A549 (cell line): ENCODE measurements at regions not wholly inside any gene's neighbourhood (a gene's known extent, or its start where the extent isn't known, plus 50 kb on each side); places are given as distances from the start of the nearest gene placed in this dataset.
"Not testable (repeated sequence)": the region's sequence is repeated elsewhere in the genome, so short reads cannot be mapped to it uniquely, and the experiment has no call there.

Experiments
- ATAC-seq, 2 experiments: fragments of 200-7000 bp in 1 of 2; fragments of >200 bp in 1 of 2; cut with Nextera tagmentation in 1 of 2; cut with Tn5 transposase in 1 of 2; 3 replicates each; pipeline versions ENCODE4 v1.8.0 to v1.9.1; 2018 to 2020; ENCODE audit warnings: mild to moderate bottlenecking in 1 of 2, moderate library complexity in 1 of 2
- CTCF ChIA-PET: fragments of 300-600 bp; sonication (Branson Sonifier 250); formaldehyde crosslinking; extraction: SDS; loops from one replicate; lab custom pipeline; 2021; ENCODE audit warnings: antibody characterized with exemption, inconsistent platforms; lab: Yijun Ruan, JAX
- POLR2A ChIA-PET: fragments of 350-600 bp; formaldehyde crosslinking; extraction: SDS; loops from one replicate; lab custom pipeline; 2021; ENCODE audit warnings: antibody characterized with exemption, inconsistent platforms; lab: Yijun Ruan, JAX
- DNase-seq, 2 experiments: peaks; one replicate each; pipeline versions ENCODE4 v3.0.0 to v3.0.0-alpha.2; 2011 to 2016; ENCODE audit warnings: low read depth in 1 of 2, low spot score in 1 of 2
- FAIRE-seq: peaks from 2 replicates; lab custom pipeline; 2011; peaks lifted over from hg19 to GRCh38; lab: Jason Lieb, UNC
- H3K27ac ChIP-seq, 2 experiments: fragments of >200 bp; sonication (Bioruptor Twin); formaldehyde crosslinking; 3 replicates each; pipeline ENCODE4 v1.5.1; 2016 to 2017
- H3K4me1 ChIP-seq: fragments of >200 bp; sonication (Bioruptor Twin); formaldehyde crosslinking; 3 replicates; pipeline ENCODE4 v1.6.1; 2016
- H3K4me2 ChIP-seq: fragments of >200 bp; sonication (Bioruptor Twin); formaldehyde crosslinking; 3 replicates; pipeline ENCODE4 v1.6.1; 2016
- H3K4me3 ChIP-seq: fragments of >200 bp; sonication (Bioruptor Twin); formaldehyde crosslinking; 3 replicates; pipeline ENCODE4 v1.5.1; 2016
- H3K9me3 ChIP-seq: fragments of >200 bp; sonication (Bioruptor Twin); formaldehyde crosslinking; 3 replicates; pipeline ENCODE4 v1.6.1; 2016
- CEBPB ChIP-seq, 2 experiments: fragments of >200 bp in 1 of 2; sonication (Bioruptor Twin) in 1 of 2; formaldehyde crosslinking in 1 of 2; IDR thresholded peaks; 2 replicates each; pipeline ENCODE4 v1.6.1; 2012 to 2016
- ESRRA ChIP-seq: fragments of 150-350 bp; IDR thresholded peaks from 2 replicates; pipeline ENCODE4 v1.6.1; 2014; ENCODE audit warnings: mild to moderate bottlenecking, low read length, borderline replicate concordance
- FOSB ChIP-seq: fragments of 250-450 bp; sonication (Bioruptor Pico); IDR thresholded peaks from 2 replicates; pipeline ENCODE4 v1.5.0; 2020; ENCODE audit warnings: mild to moderate bottlenecking, moderate library complexity
- FOXS1 ChIP-seq: fragments of 250-450 bp; sonication (Bioruptor Pico); IDR thresholded peaks from 2 replicates; pipeline ENCODE4 v1.5.0; 2020; ENCODE audit warnings: mild to moderate bottlenecking, moderate library complexity
- GATA3 ChIP-seq: IDR thresholded peaks from 2 replicates; pipeline ENCODE4 v1.6.1; 2012; ENCODE audit warnings: borderline replicate concordance
- HOXA7 ChIP-seq: fragments of 250-450 bp; sonication (Bioruptor Pico); IDR thresholded peaks from 2 replicates; pipeline ENCODE4 v1.5.0; 2020; ENCODE audit warnings: mild to moderate bottlenecking, moderate library complexity
- HOXB13 ChIP-seq: fragments of 250-450 bp; sonication (Bioruptor Pico); IDR thresholded peaks from 2 replicates; pipeline ENCODE4 v1.5.0; 2020; ENCODE audit warnings: low read depth, mild to moderate bottlenecking, moderate library complexity
- HOXB5 ChIP-seq: fragments of 250-450 bp; sonication (Bioruptor Pico); IDR thresholded peaks from 2 replicates; pipeline ENCODE4 v1.5.0; 2020; ENCODE audit warnings: mild to moderate bottlenecking, moderate library complexity
- JUN ChIP-seq, 2 experiments: fragments of >200 bp; sonication (Bioruptor Twin); formaldehyde crosslinking; IDR thresholded peaks; 2 replicates in 1 of 2; 3 replicates in 1 of 2; pipeline ENCODE4 v1.6.1; 2016 to 2017
- JUNB ChIP-seq: fragments of >200 bp; sonication (Bioruptor Twin); formaldehyde crosslinking; IDR thresholded peaks from 2 replicates; pipeline ENCODE4 v1.6.1; 2016
- KDM1A ChIP-seq: fragments of 200-600 bp; sonication (generic); IDR thresholded peaks from 2 replicates; pipeline ENCODE4 v1.6.1; 2016; ENCODE audit warnings: low read depth, mild to moderate bottlenecking
- MAFK ChIP-seq: fragments of 450-650 bp; IDR thresholded peaks from 2 replicates; pipeline ENCODE4 v1.6.1; 2014; ENCODE audit not compliant: partially characterized antibody
- NFE2L2 ChIP-seq: fragments of 150-350 bp; conservative IDR thresholded peaks from 2 replicates; pipeline ENCODE4 v1.6.1; 2014; ENCODE audit warnings: low read length
- NPAS2 ChIP-seq: fragments of 250-450 bp; sonication (Bioruptor Pico); IDR thresholded peaks from 2 replicates; pipeline ENCODE4 v1.8.0; 2022; ENCODE audit warnings: mild to moderate bottlenecking, moderate library complexity, borderline replicate concordance
- NR3C1 ChIP-seq: fragments of >200 bp; sonication (Bioruptor Twin); formaldehyde crosslinking; IDR thresholded peaks from 3 replicates; pipeline ENCODE4 v1.6.1; 2017
- PHF8 ChIP-seq: fragments of 200-600 bp; sonication (generic); IDR thresholded peaks from 2 replicates; pipeline ENCODE4 v1.6.1; 2016; ENCODE audit warnings: low read depth, mild to moderate bottlenecking, antibody characterized with exemption, moderate library complexity, borderline replicate concordance
- POLR2A ChIP-seq: IDR thresholded peaks from 2 replicates; pipeline ENCODE4 v1.6.1; 2012; ENCODE audit warnings: mild to moderate bottlenecking, low read length
- RAD21 ChIP-seq, 2 experiments: fragments of >200 bp in 1 of 2; sonication (Bioruptor Twin) in 1 of 2; formaldehyde crosslinking in 1 of 2; IDR thresholded peaks in 1 of 2; conservative IDR thresholded peaks in 1 of 2; 2 replicates in 1 of 2; 3 replicates in 1 of 2; pipeline ENCODE4 v1.6.1; 2012 to 2018; ENCODE audit warnings: inconsistent platforms in 1 of 2
- RARB ChIP-seq: fragments of 250-450 bp; sonication (Bioruptor Pico); IDR thresholded peaks from 2 replicates; pipeline ENCODE4 v1.8.0; 2021; ENCODE audit warnings: mild to moderate bottlenecking, moderate library complexity
- RNF2 ChIP-seq: fragments of 200-600 bp; sonication (generic); IDR thresholded peaks from 2 replicates; pipeline ENCODE4 v1.6.1; 2016; ENCODE audit warnings: low read depth, mild to moderate bottlenecking, antibody characterized with exemption, moderate library complexity, borderline replicate concordance
- ZC3H11A ChIP-seq: fragments of 450-650 bp; IDR thresholded peaks from 2 replicates; pipeline ENCODE4 v1.6.1; 2014; ENCODE audit warnings: antibody characterized with exemption, mild to moderate bottlenecking
- ZFP36 ChIP-seq: fragments of 450-650 bp; IDR thresholded peaks from 2 replicates; pipeline ENCODE4 v1.6.1; 2014; ENCODE audit warnings: borderline replicate concordance; ENCODE audit not compliant: partially characterized antibody
- WGBS: methylation state at CpG from one replicate; pipeline ENCODE4 v1.1.6; 2017; ENCODE audit errors: missing lambda C conversion rate; 5-methylcytosine and 5-hydroxymethylcytosine counted together
- TF ChIP-seq, protein P1 (sequence below): IDR thresholded peaks from 2 replicates; pipeline ENCODE4 v1.6.1; 2012; ENCODE audit warnings: low read depth, borderline replicate concordance
- TF ChIP-seq, protein P2 (sequence below): IDR thresholded peaks from 2 replicates; pipeline ENCODE4 v1.6.1; 2012
- TF ChIP-seq, protein P3 (sequence below): fragments of >200 bp; sonication (Bioruptor Twin); formaldehyde crosslinking; IDR thresholded peaks from 2 replicates; pipeline ENCODE4 v1.6.1; 2016
- TF ChIP-seq, protein P4 (sequence below): fragments of >200 bp; sonication (Bioruptor Twin); formaldehyde crosslinking; IDR thresholded peaks from 3 replicates; pipeline ENCODE4 v1.6.1; 2016
- TF ChIP-seq, protein P5 (sequence below): fragments of 450-650 bp; IDR thresholded peaks from 2 replicates; pipeline ENCODE4 v1.6.1; 2014; ENCODE audit warnings: antibody characterized with exemption

DNA sequence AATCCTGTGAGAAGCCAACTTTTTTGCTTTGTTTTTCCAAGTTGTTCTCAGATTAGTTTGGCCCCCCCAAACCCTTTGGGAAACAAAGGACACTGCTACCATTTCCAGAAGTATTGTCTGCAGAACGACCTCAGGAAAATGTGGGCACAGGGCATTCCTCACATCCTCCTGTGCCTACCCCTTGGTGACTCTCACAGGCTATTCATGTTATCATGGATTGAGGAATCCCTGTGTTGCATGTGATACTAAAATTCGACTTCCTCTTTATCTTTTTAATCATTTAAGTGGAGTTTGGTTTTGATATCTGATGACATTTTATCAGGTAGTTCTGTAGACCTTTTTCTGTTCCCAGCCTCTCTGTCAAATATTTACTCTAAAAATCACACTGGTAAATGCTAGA is 184.5 kb downstream of the FASLG start:
- no peak overlapping the region for H3K4me2 ChIP-seq
- ATAC-seq: no peak
- no peak for TF ChIP-seq ZFP36
- no peak for TF ChIP-seq RNF2
- no peak for TF ChIP-seq HOXB13 (CRISPR knock-in tag)
- TF ChIP-seq, protein P1, sequence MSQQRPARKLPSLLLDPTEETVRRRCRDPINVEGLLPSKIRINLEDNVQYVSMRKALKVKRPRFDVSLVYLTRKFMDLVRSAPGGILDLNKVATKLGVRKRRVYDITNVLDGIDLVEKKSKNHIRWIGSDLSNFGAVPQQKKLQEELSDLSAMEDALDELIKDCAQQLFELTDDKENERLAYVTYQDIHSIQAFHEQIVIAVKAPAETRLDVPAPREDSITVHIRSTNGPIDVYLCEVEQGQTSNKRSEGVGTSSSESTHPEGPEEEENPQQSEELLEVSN: no peak
- TF ChIP-seq, protein P2, sequence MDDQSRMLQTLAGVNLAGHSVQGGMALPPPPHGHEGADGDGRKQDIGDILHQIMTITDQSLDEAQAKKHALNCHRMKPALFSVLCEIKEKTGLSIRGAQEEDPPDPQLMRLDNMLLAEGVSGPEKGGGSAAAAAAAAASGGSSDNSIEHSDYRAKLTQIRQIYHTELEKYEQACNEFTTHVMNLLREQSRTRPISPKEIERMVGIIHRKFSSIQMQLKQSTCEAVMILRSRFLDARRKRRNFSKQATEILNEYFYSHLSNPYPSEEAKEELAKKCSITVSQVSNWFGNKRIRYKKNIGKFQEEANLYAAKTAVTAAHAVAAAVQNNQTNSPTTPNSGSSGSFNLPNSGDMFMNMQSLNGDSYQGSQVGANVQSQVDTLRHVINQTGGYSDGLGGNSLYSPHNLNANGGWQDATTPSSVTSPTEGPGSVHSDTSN: no peak
- TF ChIP-seq HOXA7: no peak
- no peak for TF ChIP-seq KDM1A
- TF ChIP-seq, protein P3, sequence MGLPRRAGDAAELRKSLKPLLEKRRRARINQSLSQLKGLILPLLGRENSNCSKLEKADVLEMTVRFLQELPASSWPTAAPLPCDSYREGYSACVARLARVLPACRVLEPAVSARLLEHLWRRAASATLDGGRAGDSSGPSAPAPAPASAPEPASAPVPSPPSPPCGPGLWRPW: no peak
- TF ChIP-seq POLR2A: no peak
- no peak for TF ChIP-seq ESRRA
- no peak for TF ChIP-seq RAD21 (conservative IDR thresholded peaks at IDR 0.05 in 1 of 2, IDR thresholded peaks at IDR 0.05 in 1 of 2)
- no peak for TF ChIP-seq ZC3H11A
- TF ChIP-seq FOXS1 (CRISPR knock-in tag): no peak
- TF ChIP-seq PHF8: no peak
- TF ChIP-seq, protein P4, sequence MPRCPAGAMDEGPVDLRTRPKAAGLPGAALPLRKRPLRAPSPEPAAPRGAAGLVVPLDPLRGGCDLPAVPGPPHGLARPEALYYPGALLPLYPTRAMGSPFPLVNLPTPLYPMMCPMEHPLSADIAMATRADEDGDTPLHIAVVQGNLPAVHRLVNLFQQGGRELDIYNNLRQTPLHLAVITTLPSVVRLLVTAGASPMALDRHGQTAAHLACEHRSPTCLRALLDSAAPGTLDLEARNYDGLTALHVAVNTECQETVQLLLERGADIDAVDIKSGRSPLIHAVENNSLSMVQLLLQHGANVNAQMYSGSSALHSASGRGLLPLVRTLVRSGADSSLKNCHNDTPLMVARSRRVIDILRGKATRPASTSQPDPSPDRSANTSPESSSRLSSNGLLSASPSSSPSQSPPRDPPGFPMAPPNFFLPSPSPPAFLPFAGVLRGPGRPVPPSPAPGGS: no peak
- TF ChIP-seq JUN (IDR thresholded peaks at IDR 0.05): no peak
- TF ChIP-seq FOSB: no peak
- no peak for TF ChIP-seq HOXB5 (CRISPR knock-in tag)
- TF ChIP-seq GATA3: no peak
- no peak for TF ChIP-seq RARB (CRISPR knock-in tag)
- peaks cover 5% of the 10 kb centered on the region; the same call in 2 of the 3 replicates for H3K4me1 ChIP-seq
- H3K27ac ChIP-seq: no peak overlapping the region
- no peak overlapping the region for H3K4me3 ChIP-seq
- no peak for DNase-seq
- CTCF ChIA-PET: interaction anchor here (0.9 to 2.2 kb wide), 4 partner anchors 18 to 634 kb away, joined by 3 to 7 read pairs (median 4); partner anchors contain the start of gene PRDX6
- 33% methylated on average over 2 of the region's 2 CpGs for WGBS
- no peaks in the 10 kb centered on the region for H3K9me3 ChIP-seq
- POLR2A ChIA-PET: no interaction called here
- FAIRE-seq: no peak

DNA sequence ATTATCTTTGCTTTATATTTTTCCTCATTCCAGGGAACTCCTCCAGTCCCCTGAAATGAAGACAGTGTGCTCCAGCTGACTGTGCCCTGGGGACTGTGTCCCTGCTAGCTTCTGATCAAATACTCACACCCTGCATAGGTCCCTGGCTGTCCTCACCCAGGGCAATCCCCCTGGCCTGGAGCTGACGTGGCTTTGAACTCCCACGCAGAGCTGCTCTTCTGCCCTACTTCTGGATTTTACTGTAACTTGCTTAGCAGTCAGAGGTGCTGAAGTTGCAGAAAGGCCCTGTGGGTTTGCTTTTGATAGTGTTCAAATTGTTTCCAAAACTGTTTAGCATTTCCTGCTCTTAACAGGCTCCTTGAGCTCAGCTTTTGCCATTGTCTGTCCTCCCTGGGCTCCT is 186.5 kb downstream of the FASLG start:
- WGBS: 89% methylated on average over 1 of the region's 2 CpGs
- DNase-seq (no peak), ATAC-seq (no peak), FAIRE-seq (no peak)
- H3K4me1 ChIP-seq: no peaks in the 10 kb centered on the region
- no peaks in the 10 kb centered on the region for H3K9me3 ChIP-seq
- ChIA-PET CTCF (interaction anchor here (0.6 to 1.2 kb wide), 3 partner anchors 19 to 358 kb away, joined by 3 read pairs; no protein-coding TSS in a partner anchor), POLR2A (no interaction called here)
- TF ChIP-seq MAFK (no peak), JUNB (no peak)
- H3K4me2 ChIP-seq: no peak overlapping the region
- H3K4me3 ChIP-seq: no peak overlapping the region
- H3K27ac ChIP-seq: no peak overlapping the region

DNA sequence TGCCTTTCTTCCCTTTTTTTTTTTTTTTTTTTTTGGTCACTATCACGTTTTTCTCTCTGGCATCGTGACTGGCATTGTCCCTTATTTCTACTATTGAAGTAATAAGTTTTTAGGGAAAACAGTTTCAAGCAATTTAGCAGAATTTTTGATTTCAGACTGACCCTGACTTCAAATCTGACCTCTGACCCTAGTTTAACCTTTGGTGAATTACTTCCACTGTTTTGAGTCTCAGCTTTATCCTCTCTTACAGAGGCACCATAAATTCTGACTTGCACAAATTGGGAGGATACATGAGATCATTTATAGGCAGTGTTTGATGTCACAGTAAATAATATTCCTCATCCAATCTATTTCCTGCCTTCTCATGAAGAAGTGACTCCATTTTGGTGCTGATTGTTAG is 187.0 kb downstream of the FASLG start:
- DNase-seq (no peak), FAIRE-seq (no peak), ATAC-seq (no peak)
- ChIA-PET POLR2A (no interaction called here), CTCF (interaction anchor here (0.6 to 1.2 kb wide), 3 partner anchors 20 to 357 kb away, joined by 3 read pairs; no protein-coding TSS in a partner anchor)
- no peaks in the 10 kb centered on the region for H3K4me1 ChIP-seq
- no peak overlapping the region for H3K4me2 ChIP-seq
- 92% methylated on average over 2 of the region's 2 CpGs for WGBS
- no peak overlapping the region for H3K27ac ChIP-seq
- TF ChIP-seq NFE2L2 (no peak), CEBPB (IDR thresholded peaks at IDR 0.05) (no peak), RAD21 (conservative IDR thresholded peaks at IDR 0.05 in 1 of 2, IDR thresholded peaks at IDR 0.05 in 1 of 2) (no peak), NPAS2 (CRISPR knock-in tag) (no peak), MAFK (no peak), NR3C1 (no peak)
- TF ChIP-seq, protein P5, sequence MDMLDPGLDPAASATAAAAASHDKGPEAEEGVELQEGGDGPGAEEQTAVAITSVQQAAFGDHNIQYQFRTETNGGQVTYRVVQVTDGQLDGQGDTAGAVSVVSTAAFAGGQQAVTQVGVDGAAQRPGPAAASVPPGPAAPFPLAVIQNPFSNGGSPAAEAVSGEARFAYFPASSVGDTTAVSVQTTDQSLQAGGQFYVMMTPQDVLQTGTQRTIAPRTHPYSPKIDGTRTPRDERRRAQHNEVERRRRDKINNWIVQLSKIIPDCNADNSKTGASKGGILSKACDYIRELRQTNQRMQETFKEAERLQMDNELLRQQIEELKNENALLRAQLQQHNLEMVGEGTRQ: no peak
- TF ChIP-seq, protein P3: no peak
- H3K9me3 ChIP-seq: no peaks in the 10 kb centered on the region
- H3K4me3 ChIP-seq: no peak overlapping the region

DNA sequence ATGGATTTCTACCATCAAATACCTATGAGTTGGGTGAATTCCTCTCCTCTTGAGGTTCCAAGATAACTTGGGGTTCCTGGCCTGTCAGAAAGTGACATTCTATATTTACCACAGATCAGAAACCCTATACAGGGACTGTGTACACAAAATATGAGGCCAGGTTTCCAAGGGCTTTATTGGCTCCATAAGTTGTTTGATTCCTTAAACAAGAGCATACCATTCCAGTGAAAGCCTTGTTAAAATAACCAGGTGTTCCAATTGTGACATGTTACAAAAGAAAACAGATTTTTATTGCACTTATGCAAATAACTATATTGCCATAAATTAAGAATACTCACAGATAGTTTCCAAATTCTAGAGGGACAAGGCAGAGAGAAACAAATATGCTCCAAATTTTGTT is 188.9 kb downstream of the FASLG start:
- H3K27ac ChIP-seq, H3K4me3 ChIP-seq, POLR2A ChIA-PET, FAIRE-seq, H3K4me1 ChIP-seq, DNase-seq, ATAC-seq, H3K4me2 ChIP-seq, CTCF ChIA-PET, H3K9me3 ChIP-seq: not testable (repeated sequence)
